ENCODE measurements at regions not wholly inside any gene's neighbourhood (a gene's known extent, or its start where the extent isn't known, plus 50 kb on each side); places are given as distances from the start of the nearest gene placed in this dataset.

DNA sequence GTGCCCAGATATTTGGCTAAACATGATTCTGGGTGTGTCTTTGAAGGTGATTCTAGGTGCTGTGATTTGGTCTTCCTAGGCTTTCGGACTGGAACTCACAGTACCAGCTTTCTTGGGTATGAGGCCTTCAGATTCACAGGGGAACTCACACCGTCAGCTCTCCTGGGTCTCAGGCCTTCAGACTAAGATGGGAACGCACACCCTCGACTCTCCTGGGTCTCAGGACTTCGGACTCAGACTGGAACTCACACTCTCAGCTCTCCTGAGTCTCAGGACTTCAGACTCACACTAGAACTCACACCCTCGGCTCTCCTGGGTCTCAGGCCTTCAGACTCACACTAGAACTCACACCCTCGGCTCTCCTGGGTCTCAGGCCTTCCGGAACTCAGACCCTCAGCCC, 137.7 kb downstream of the CRLF2 start:
- ChIA-PET CTCF (no interaction called here), POLR2A (no interaction called here)

DNA sequence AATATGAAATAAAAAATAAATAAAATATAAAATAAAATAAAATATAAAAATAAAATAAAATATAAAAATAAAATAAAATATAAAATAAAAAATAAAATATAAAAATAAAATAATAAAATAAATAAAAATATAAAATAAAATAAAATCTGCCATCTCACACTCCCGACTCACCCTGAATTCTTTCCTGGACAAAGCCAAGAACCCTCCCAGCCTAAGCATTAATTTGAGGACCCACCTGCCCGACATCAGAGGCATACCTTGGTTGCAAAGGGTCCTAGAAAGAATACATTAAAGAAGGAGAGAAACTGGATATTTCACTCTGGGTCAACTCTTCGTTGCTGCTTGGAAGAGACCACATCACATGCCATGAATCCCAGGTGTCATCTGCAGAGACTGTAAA, 138.3 kb downstream of the CRLF2 start:
- ChIA-PET CTCF (no interaction called here), POLR2A (no interaction called here)
- TF ChIP-seq, protein P1, sequence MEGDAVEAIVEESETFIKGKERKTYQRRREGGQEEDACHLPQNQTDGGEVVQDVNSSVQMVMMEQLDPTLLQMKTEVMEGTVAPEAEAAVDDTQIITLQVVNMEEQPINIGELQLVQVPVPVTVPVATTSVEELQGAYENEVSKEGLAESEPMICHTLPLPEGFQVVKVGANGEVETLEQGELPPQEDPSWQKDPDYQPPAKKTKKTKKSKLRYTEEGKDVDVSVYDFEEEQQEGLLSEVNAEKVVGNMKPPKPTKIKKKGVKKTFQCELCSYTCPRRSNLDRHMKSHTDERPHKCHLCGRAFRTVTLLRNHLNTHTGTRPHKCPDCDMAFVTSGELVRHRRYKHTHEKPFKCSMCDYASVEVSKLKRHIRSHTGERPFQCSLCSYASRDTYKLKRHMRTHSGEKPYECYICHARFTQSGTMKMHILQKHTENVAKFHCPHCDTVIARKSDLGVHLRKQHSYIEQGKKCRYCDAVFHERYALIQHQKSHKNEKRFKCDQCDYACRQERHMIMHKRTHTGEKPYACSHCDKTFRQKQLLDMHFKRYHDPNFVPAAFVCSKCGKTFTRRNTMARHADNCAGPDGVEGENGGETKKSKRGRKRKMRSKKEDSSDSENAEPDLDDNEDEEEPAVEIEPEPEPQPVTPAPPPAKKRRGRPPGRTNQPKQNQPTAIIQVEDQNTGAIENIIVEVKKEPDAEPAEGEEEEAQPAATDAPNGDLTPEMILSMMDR (IDR thresholded peaks at IDR 0.05; ENCODE audit: control extremely low read depth, extremely low read depth, low read depth, missing control alignments): no peak
- DNase-seq (ENCODE audit: extremely low spot score): no peak

More for the DNA sequence above, 137.7 kb downstream of the CRLF2 start:
- TF ChIP-seq, protein P1 (IDR thresholded peaks at IDR 0.05; ENCODE audit: control extremely low read depth, extremely low read depth, low read depth, missing control alignments): no peak
- no peak for DNase-seq (ENCODE audit: extremely low spot score)

DNA sequence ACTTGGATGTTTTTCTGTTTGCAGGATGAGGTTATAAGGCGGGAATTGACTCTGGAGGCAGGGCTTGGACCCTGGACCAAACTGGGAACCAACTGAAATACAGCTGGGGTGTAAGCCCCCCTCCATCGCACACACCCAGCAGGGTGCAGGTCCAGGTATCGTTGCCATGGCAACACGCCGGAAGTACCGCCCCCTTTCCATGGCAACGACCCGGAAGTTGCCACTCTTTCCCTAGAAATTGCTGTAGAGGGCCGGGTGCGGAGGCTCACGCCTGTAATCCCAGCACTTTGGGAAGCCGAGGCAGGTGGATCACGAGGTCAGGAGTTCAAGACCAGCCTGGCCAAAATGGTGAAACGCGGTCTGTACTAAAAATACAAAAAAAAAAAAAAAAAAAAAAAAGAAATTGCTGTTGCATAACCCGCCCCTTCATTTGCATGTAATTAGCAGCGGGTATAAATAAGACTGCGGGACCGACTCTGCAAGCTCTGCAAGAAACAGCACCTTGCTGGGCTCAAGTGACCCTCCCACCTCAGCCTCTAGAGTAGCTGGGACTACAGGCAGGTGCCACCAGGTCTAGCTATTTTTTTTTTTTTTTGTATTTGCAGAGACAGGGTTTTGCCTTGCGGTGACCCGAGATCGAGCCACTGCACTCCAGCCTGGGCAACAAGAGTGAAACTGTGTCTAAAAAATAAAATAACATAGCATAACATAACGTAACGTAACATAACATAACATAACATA, 139.6 kb downstream of the CRLF2 start:
- TF ChIP-seq, protein P1 (IDR thresholded peaks at IDR 0.05; ENCODE audit: control extremely low read depth, extremely low read depth, low read depth, missing control alignments): no peak
- ChIA-PET POLR2A (no interaction called here), CTCF (no interaction called here)
- DNase-seq (ENCODE audit: extremely low spot score): no peak

DNA sequence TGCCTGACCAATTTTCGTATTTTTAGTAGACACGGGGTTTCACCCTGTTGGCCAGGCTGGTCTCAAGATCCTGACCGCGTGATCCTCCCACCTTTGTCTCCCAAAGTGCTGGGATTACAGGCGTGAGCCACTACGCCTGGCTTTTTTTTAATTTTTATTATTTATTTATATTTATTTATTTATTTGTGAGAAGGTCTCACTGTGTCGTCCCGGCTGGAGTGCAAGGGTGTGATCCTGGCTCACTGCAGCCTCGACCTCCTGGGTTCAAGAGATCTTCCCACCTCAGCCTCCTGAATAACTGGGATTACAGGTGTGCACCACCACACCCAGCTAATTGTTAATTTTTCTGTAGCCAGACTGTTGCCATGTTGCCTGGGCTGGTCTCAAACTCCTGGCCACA, 141.1 kb downstream of the CRLF2 start:
- DNase-seq (ENCODE audit: extremely low spot score): no peak
- TF ChIP-seq, protein P1 (IDR thresholded peaks at IDR 0.05; ENCODE audit: control extremely low read depth, extremely low read depth, low read depth, missing control alignments): no peak

DNA sequence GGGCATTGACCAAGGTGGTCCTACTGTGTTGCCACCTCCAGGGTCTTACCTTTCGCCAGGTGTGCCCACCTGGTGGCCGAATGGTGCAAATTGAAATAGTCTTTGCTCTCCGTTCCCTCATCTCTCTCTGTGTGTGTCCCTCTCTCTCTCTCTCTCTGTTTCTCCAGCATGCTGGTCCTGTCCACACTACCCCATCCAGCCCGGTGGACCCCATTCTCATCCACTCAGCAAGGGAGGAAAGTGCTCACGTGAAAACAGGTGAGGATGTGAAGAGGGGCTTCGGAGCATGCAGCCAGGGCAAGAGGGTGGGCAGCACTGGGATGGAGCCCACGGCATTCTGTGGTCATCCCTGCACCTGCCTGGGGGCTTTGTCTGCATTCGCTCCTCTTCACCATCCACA, 150.1 kb downstream of the CRLF2 start:
- TF ChIP-seq, protein P1 (IDR thresholded peaks at IDR 0.05; ENCODE audit: control extremely low read depth, extremely low read depth, low read depth, missing control alignments): no peak
- no peak for DNase-seq (ENCODE audit: extremely low spot score)
- ChIA-PET CTCF (no interaction called here), POLR2A (no interaction called here)

More for the DNA sequence above, 141.1 kb downstream of the CRLF2 start:
- CTCF ChIA-PET: no interaction called here
- POLR2A ChIA-PET: no interaction called here

DNA sequence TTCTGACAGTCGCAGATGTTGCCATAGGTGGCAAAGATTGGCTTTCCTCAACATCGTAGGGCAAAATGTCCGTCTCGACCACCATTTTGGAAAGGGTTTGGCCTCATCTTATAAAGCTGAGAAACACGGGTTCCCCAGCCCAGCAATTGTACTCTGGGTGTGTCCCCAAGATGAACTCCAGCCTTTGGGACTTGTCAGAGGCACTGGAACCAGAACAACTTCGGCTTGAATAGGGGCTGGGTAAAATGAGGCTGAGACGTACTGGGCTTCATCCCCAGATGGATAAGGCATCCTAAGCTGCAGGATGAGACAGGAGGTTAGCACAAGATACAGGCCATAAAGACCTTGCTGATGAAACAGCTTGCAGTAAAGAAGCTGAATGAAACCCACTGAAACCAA, 151.9 kb downstream of the CRLF2 start:
- POLR2A ChIA-PET: no interaction called here
- TF ChIP-seq, protein P1 (IDR thresholded peaks at IDR 0.05; ENCODE audit: control extremely low read depth, extremely low read depth, low read depth, missing control alignments): no peak
- DNase-seq (ENCODE audit: extremely low spot score): no peak
- CTCF ChIA-PET: no interaction called here

All from GM10248 (cell line).